ENCODE measurements at regions not wholly inside any gene's neighbourhood (a gene's known extent, or its start where the extent isn't known, plus 50 kb on each side); places are given as distances from the start of the nearest gene placed in this dataset.

DNA sequence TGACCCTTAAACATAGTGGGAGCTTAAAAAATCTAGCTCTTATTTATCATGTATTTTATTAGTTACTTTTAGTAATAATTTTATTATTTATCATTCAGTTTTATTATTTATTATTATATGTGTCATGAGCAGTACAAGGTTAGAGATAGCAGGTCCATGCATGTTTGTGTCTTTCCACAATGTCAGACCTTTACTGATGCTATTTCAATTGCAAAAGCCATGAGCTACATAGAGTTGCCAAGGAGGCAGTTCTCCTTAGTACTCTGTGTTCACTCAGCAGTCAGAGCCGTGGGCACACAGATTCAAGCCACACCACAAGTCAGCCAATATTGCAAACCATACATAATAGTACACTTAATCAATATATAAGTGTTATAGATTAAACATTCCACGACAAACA, 157.9 kb upstream of the NTRK2 start:
- TF ChIP-seq, protein P1, sequence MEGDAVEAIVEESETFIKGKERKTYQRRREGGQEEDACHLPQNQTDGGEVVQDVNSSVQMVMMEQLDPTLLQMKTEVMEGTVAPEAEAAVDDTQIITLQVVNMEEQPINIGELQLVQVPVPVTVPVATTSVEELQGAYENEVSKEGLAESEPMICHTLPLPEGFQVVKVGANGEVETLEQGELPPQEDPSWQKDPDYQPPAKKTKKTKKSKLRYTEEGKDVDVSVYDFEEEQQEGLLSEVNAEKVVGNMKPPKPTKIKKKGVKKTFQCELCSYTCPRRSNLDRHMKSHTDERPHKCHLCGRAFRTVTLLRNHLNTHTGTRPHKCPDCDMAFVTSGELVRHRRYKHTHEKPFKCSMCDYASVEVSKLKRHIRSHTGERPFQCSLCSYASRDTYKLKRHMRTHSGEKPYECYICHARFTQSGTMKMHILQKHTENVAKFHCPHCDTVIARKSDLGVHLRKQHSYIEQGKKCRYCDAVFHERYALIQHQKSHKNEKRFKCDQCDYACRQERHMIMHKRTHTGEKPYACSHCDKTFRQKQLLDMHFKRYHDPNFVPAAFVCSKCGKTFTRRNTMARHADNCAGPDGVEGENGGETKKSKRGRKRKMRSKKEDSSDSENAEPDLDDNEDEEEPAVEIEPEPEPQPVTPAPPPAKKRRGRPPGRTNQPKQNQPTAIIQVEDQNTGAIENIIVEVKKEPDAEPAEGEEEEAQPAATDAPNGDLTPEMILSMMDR (IDR thresholded peaks at IDR 0.05; ENCODE audit: poor library complexity): no peak
- no peak for TF ChIP-seq EZH2 (IDR thresholded peaks at IDR 0.05; ENCODE audit: borderline replicate concordance)
